Activated T-cell treated with anti-CD3 and anti-CD28 coated beads, Interleukin-2, amount 50 U/mL, for 24 hours (primary cell): ENCODE measurements at regions not wholly inside any gene's neighbourhood (a gene's known extent, or its start where the extent isn't known, plus 50 kb on each side); places are given as distances from the start of the nearest gene placed in this dataset.

ENCODE experiments used
- DNase-seq: peaks from one replicate; pipeline ENCODE4 v3.0.0-alpha.2; 2020
- H3K27ac Mint-ChIP-seq: 2 replicates; pipeline ENCODE4 v1.8.0; 2020; ENCODE audit warnings: mild to moderate bottlenecking, mixed read lengths
- H3K27me3 Mint-ChIP-seq: 2 replicates; pipeline ENCODE4 v1.8.0; 2020; ENCODE audit warnings: mixed read lengths
- H3K36me3 Mint-ChIP-seq: 2 replicates; pipeline ENCODE4 v1.8.0; 2020; ENCODE audit warnings: low read depth, mixed read lengths
- H3K4me1 Mint-ChIP-seq: 2 replicates; pipeline ENCODE4 v1.8.0; 2020; ENCODE audit warnings: low read depth, mixed read lengths
- H3K4me3 Mint-ChIP-seq: 2 replicates; pipeline ENCODE4 v1.8.0; 2020; ENCODE audit warnings: mild to moderate bottlenecking, moderate library complexity, mixed read lengths
- H3K9me3 Mint-ChIP-seq: 2 replicates; pipeline ENCODE4 v1.8.0; 2020; ENCODE audit warnings: mixed read lengths

- Mint-ChIP-seq H3K9me3 (peaks cover 3% of the 10 kb centered on the region), H3K27ac (no peak overlapping the region), H3K4me1 (no peaks in the 10 kb centered on the region), H3K27me3 (no peaks in the 10 kb centered on the region), H3K4me3 (no peak overlapping the region), H3K36me3 (no peaks in the 10 kb centered on the region)
- no peak for DNase-seq
Measured at GRCh38 chr5:125492977-125493376, 746.5 kb upstream of the ZNF608 start.

- peaks cover 8% of the 10 kb centered on the region for H3K9me3 Mint-ChIP-seq
- no peak overlapping the region for H3K27ac Mint-ChIP-seq
- H3K27me3 Mint-ChIP-seq = no peaks in the 10 kb centered on the region
- no peaks in the 10 kb centered on the region for H3K36me3 Mint-ChIP-seq
- no peaks in the 10 kb centered on the region for H3K4me1 Mint-ChIP-seq
- DNase-seq = no peak
- H3K4me3 Mint-ChIP-seq = no peak overlapping the region
Measured at GRCh38 chr5:125496393-125496792, 750.0 kb upstream of the ZNF608 start.

- Mint-ChIP-seq H3K36me3 (no peaks in the 10 kb centered on the region), H3K27ac (no peak overlapping the region), H3K9me3 (peaks cover 8% of the 10 kb centered on the region), H3K27me3 (no peaks in the 10 kb centered on the region), H3K4me1 (no peaks in the 10 kb centered on the region), H3K4me3 (no peak overlapping the region)
- no peak for DNase-seq
Measured at GRCh38 chr5:125497651-125498050, 751.2 kb upstream of the ZNF608 start.

- H3K36me3 Mint-ChIP-seq = no peaks in the 10 kb centered on the region
- no peaks in the 10 kb centered on the region for H3K4me1 Mint-ChIP-seq
- H3K4me3 Mint-ChIP-seq = no peak overlapping the region
- DNase-seq = no peak
- no peak overlapping the region for H3K27ac Mint-ChIP-seq
- no peaks in the 10 kb centered on the region for H3K27me3 Mint-ChIP-seq
- H3K9me3 Mint-ChIP-seq = peaks cover 7% of the 10 kb centered on the region
Measured at GRCh38 chr5:125499636-125500332, 753.3 kb upstream of the ZNF608 start.

- no peak for DNase-seq
- Mint-ChIP-seq H3K9me3 (peaks cover 7% of the 10 kb centered on the region), H3K4me1 (no peaks in the 10 kb centered on the region), H3K27me3 (no peaks in the 10 kb centered on the region), H3K4me3 (no peak overlapping the region), H3K27ac (no peak overlapping the region), H3K36me3 (no peaks in the 10 kb centered on the region)
Measured at GRCh38 chr5:125501396-125501795, 755.0 kb upstream of the ZNF608 start.

GRCh38 chr5:125503946-125504345, 757.5 kb upstream of the ZNF608 start:
- H3K4me1 Mint-ChIP-seq = no peaks in the 10 kb centered on the region
- H3K36me3 Mint-ChIP-seq = no peaks in the 10 kb centered on the region
- H3K9me3 Mint-ChIP-seq = peaks cover 11% of the 10 kb centered on the region
- H3K4me3 Mint-ChIP-seq = no peak overlapping the region
- DNase-seq = no peak
- no peaks in the 10 kb centered on the region for H3K27me3 Mint-ChIP-seq
- no peak overlapping the region for H3K27ac Mint-ChIP-seq

- no peaks in the 10 kb centered on the region for H3K4me1 Mint-ChIP-seq
- no peak overlapping the region for H3K27ac Mint-ChIP-seq
- H3K9me3 Mint-ChIP-seq = peaks cover 8% of the 10 kb centered on the region
- H3K27me3 Mint-ChIP-seq = no peaks in the 10 kb centered on the region
- no peak overlapping the region for H3K4me3 Mint-ChIP-seq
- no peaks in the 10 kb centered on the region for H3K36me3 Mint-ChIP-seq
- no peak for DNase-seq
Measured at GRCh38 chr5:125505115-125505514, 758.7 kb upstream of the ZNF608 start.

- Mint-ChIP-seq H3K27ac (no peak overlapping the region), H3K4me1 (no peaks in the 10 kb centered on the region), H3K9me3 (peaks cover 7% of the 10 kb centered on the region), H3K4me3 (no peak overlapping the region), H3K36me3 (no peaks in the 10 kb centered on the region), H3K27me3 (no peaks in the 10 kb centered on the region)
- DNase-seq = no peak
Measured at GRCh38 chr5:125506124-125506523, 759.7 kb upstream of the ZNF608 start.

- Mint-ChIP-seq H3K4me3 (no peak overlapping the region), H3K9me3 (peaks cover 7% of the 10 kb centered on the region), H3K4me1 (no peaks in the 10 kb centered on the region), H3K36me3 (no peaks in the 10 kb centered on the region), H3K27me3 (no peaks in the 10 kb centered on the region), H3K27ac (no peak overlapping the region)
- DNase-seq = no peak
Measured at GRCh38 chr5:125508225-125508624, 761.8 kb upstream of the ZNF608 start.

- Mint-ChIP-seq H3K36me3 (no peaks in the 10 kb centered on the region), H3K4me1 (no peaks in the 10 kb centered on the region), H3K27ac (no peak overlapping the region), H3K4me3 (no peak overlapping the region), H3K9me3 (peaks cover 7% of the 10 kb centered on the region), H3K27me3 (no peaks in the 10 kb centered on the region)
- DNase-seq = no peak
Measured at GRCh38 chr5:125510651-125511050, 764.2 kb upstream of the ZNF608 start.

- no peaks in the 10 kb centered on the region for H3K27me3 Mint-ChIP-seq
- no peak overlapping the region for H3K4me3 Mint-ChIP-seq
- no peak for DNase-seq
- H3K27ac Mint-ChIP-seq = no peak overlapping the region
- H3K4me1 Mint-ChIP-seq = no peaks in the 10 kb centered on the region
- peaks cover 2% of the 10 kb centered on the region for H3K9me3 Mint-ChIP-seq
- H3K36me3 Mint-ChIP-seq = no peaks in the 10 kb centered on the region
Measured at GRCh38 chr5:125517973-125518550, 771.6 kb upstream of the ZNF608 start.

- no peak overlapping the region for H3K4me3 Mint-ChIP-seq
- H3K27me3 Mint-ChIP-seq = no peaks in the 10 kb centered on the region
- H3K36me3 Mint-ChIP-seq = no peaks in the 10 kb centered on the region
- DNase-seq = no peak
- H3K9me3 Mint-ChIP-seq = peaks cover 2% of the 10 kb centered on the region
- no peak overlapping the region for H3K27ac Mint-ChIP-seq
- no peaks in the 10 kb centered on the region for H3K4me1 Mint-ChIP-seq
Measured at GRCh38 chr5:125521289-125521688, 774.9 kb upstream of the ZNF608 start.

GRCh38 chr5:125525356-125525755, 778.9 kb upstream of the ZNF608 start:
- no peak for DNase-seq
- Mint-ChIP-seq H3K27ac (no peak overlapping the region), H3K4me3 (no peak overlapping the region), H3K9me3 (peaks cover 2% of the 10 kb centered on the region), H3K4me1 (no peaks in the 10 kb centered on the region), H3K27me3 (no peaks in the 10 kb centered on the region), H3K36me3 (no peaks in the 10 kb centered on the region)

- Mint-ChIP-seq H3K4me3 (no peak overlapping the region), H3K27ac (no peak overlapping the region), H3K4me1 (no peaks in the 10 kb centered on the region), H3K27me3 (no peaks in the 10 kb centered on the region), H3K36me3 (no peaks in the 10 kb centered on the region), H3K9me3 (peaks cover 4% of the 10 kb centered on the region)
- DNase-seq = no peak
Measured at GRCh38 chr5:125526966-125527365, 780.5 kb upstream of the ZNF608 start.

- Mint-ChIP-seq H3K27me3 (no peaks in the 10 kb centered on the region), H3K4me1 (no peaks in the 10 kb centered on the region), H3K27ac (no peak overlapping the region), H3K4me3 (no peak overlapping the region), H3K9me3 (peaks cover 4% of the 10 kb centered on the region), H3K36me3 (no peaks in the 10 kb centered on the region)
- DNase-seq = no peak
Measured at GRCh38 chr5:125528881-125529280, 782.4 kb upstream of the ZNF608 start.
